ENCODE measurements at regions not wholly inside any gene's neighbourhood (a gene's known extent, or its start where the extent isn't known, plus 50 kb on each side); places are given as distances from the start of the nearest gene placed in this dataset.

GRCh38 chr4:67380154-67380553, 165.1 kb downstream of the CENPC start:
- H3K36me3 ChIP-seq (ENCODE audit: insufficient read depth, low read length) = no peaks in the 10 kb centered on the region

DNA sequence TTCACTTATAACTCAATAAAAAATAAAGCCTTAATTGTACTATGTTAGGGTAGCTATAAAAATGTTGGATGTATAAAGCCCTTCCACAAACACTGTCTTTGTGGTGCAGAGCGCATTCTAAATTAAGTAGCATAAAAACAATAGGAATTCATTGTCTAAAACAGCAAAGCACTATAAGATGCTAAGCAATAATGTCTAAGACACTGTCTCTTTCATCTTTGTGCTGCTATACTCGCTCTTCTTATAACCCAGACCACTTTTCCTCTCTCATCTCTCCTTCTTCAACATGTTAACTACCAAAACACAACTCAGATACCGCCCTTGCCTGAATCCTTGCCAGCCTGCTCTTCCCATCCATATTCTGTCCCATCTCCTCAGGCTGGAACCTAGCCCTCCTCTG, 170.0 kb downstream of the CENPC start:
- Histone ChIP-seq H3K9me3 (ENCODE audit: insufficient read depth, low read depth, low read length) (no peaks in the 10 kb centered on the region), H3K36me3 (ENCODE audit: insufficient read depth, low read length) (no peaks in the 10 kb centered on the region), H3K79me2 (ENCODE audit: insufficient read depth, low read length) (no peaks in the 10 kb centered on the region), H3K4me2 (ENCODE audit: low read depth, low read length, poor library complexity, severe bottlenecking) (no peak overlapping the region), H3K4me3 (ENCODE audit: low read length, poor library complexity, severe bottlenecking) (no peak overlapping the region), H3K9ac (ENCODE audit: low read depth, low read length, poor library complexity, severe bottlenecking) (no peak overlapping the region), H4K20me1 (ENCODE audit: insufficient read depth, low read length, poor library complexity, severe bottlenecking) (no peaks in the 10 kb centered on the region), H3K9me2 (replicated peaks; ENCODE audit: low read depth, low read length) (no peaks in the 10 kb centered on the region), H3F3A (ENCODE audit: low read depth) (no peaks in the 10 kb centered on the region), H3K27me3 (ENCODE audit: insufficient read depth, low read length, poor library complexity, severe bottlenecking) (no peaks in the 10 kb centered on the region), H2AFZ (ENCODE audit: low read length) (no peak overlapping the region), H3K4me1 (ENCODE audit: insufficient read depth, low read length, poor library complexity, severe bottlenecking) (no peaks in the 10 kb centered on the region)
- TF ChIP-seq EZH2phosphoT487 (IDR thresholded peaks at IDR 0.05; ENCODE audit: borderline replicate concordance) (no peak), CTCF (conservative IDR thresholded peaks at IDR 0.05; ENCODE audit: low read length) (no peak)

More at GRCh38 chr4:67380154-67380553, 165.1 kb downstream of the CENPC start:
- Histone ChIP-seq H3K79me2 (ENCODE audit: insufficient read depth, low read length) (no peaks in the 10 kb centered on the region), H3K4me1 (ENCODE audit: insufficient read depth, low read length, poor library complexity, severe bottlenecking) (no peaks in the 10 kb centered on the region), H2AFZ (ENCODE audit: low read length) (no peak overlapping the region), H3K27me3 (ENCODE audit: insufficient read depth, low read length, poor library complexity, severe bottlenecking) (no peaks in the 10 kb centered on the region), H3K4me3 (ENCODE audit: low read length, poor library complexity, severe bottlenecking) (no peak overlapping the region), H3K9ac (ENCODE audit: low read depth, low read length, poor library complexity, severe bottlenecking) (no peak overlapping the region), H3K9me2 (replicated peaks; ENCODE audit: low read depth, low read length) (no peaks in the 10 kb centered on the region), H3K9me3 (ENCODE audit: insufficient read depth, low read depth, low read length) (no peaks in the 10 kb centered on the region), H3F3A (ENCODE audit: low read depth) (no peaks in the 10 kb centered on the region), H3K4me2 (ENCODE audit: low read depth, low read length, poor library complexity, severe bottlenecking) (no peak overlapping the region), H4K20me1 (ENCODE audit: insufficient read depth, low read length, poor library complexity, severe bottlenecking) (no peaks in the 10 kb centered on the region)
- TF ChIP-seq CTCF (conservative IDR thresholded peaks at IDR 0.05; ENCODE audit: low read length) (no peak), EZH2phosphoT487 (IDR thresholded peaks at IDR 0.05; ENCODE audit: borderline replicate concordance) (no peak)

- Histone ChIP-seq H3K36me3 (ENCODE audit: insufficient read depth, low read length) (no peaks in the 10 kb centered on the region), H3K27me3 (ENCODE audit: insufficient read depth, low read length, poor library complexity, severe bottlenecking) (no peaks in the 10 kb centered on the region), H2AFZ (ENCODE audit: low read length) (no peak overlapping the region), H3K9ac (ENCODE audit: low read depth, low read length, poor library complexity, severe bottlenecking) (no peak overlapping the region), H4K20me1 (ENCODE audit: insufficient read depth, low read length, poor library complexity, severe bottlenecking) (no peaks in the 10 kb centered on the region), H3K9me3 (ENCODE audit: insufficient read depth, low read depth, low read length) (no peaks in the 10 kb centered on the region), H3K4me2 (ENCODE audit: low read depth, low read length, poor library complexity, severe bottlenecking) (no peak overlapping the region), H3K4me1 (ENCODE audit: insufficient read depth, low read length, poor library complexity, severe bottlenecking) (no peaks in the 10 kb centered on the region), H3K9me2 (replicated peaks; ENCODE audit: low read depth, low read length) (no peaks in the 10 kb centered on the region), H3K4me3 (ENCODE audit: low read length, poor library complexity, severe bottlenecking) (no peak overlapping the region), H3F3A (ENCODE audit: low read depth) (no peaks in the 10 kb centered on the region), H3K79me2 (ENCODE audit: insufficient read depth, low read length) (no peaks in the 10 kb centered on the region)
- no peak for TF ChIP-seq CTCF (conservative IDR thresholded peaks at IDR 0.05; ENCODE audit: low read length)
- no peak for TF ChIP-seq EZH2phosphoT487 (IDR thresholded peaks at IDR 0.05; ENCODE audit: borderline replicate concordance)
These were observed 173.7 kb downstream of the CENPC start for GRCh38 chr4:67371615-67372014.
